ENCODE measurements at regions not wholly inside any gene's neighbourhood (a gene's known extent, or its start where the extent isn't known, plus 50 kb on each side); places are given as distances from the start of the nearest gene placed in this dataset.

- no peak for TF ChIP-seq POLR2A (IDR thresholded peaks at IDR 0.05)
- TF ChIP-seq, protein P1, sequence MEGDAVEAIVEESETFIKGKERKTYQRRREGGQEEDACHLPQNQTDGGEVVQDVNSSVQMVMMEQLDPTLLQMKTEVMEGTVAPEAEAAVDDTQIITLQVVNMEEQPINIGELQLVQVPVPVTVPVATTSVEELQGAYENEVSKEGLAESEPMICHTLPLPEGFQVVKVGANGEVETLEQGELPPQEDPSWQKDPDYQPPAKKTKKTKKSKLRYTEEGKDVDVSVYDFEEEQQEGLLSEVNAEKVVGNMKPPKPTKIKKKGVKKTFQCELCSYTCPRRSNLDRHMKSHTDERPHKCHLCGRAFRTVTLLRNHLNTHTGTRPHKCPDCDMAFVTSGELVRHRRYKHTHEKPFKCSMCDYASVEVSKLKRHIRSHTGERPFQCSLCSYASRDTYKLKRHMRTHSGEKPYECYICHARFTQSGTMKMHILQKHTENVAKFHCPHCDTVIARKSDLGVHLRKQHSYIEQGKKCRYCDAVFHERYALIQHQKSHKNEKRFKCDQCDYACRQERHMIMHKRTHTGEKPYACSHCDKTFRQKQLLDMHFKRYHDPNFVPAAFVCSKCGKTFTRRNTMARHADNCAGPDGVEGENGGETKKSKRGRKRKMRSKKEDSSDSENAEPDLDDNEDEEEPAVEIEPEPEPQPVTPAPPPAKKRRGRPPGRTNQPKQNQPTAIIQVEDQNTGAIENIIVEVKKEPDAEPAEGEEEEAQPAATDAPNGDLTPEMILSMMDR (IDR thresholded peaks at IDR 0.05) = no peak
These were observed 81.3 kb downstream of the VEGFA start for GRCh38 chr6:43851204-43851865.
